PC-3 (cell line): ENCODE measurements at regions not wholly inside any gene's neighbourhood (a gene's known extent, or its start where the extent isn't known, plus 50 kb on each side); places are given as distances from the start of the nearest gene placed in this dataset.

Experiments used
- ATAC-seq: fragments of 200-7000 bp; cut with Tn5 transposase; 2 replicates; pipeline ENCODE4 v1.9.1; 2020; ENCODE audit warnings: mild to moderate bottlenecking, moderate library complexity
- BruUV-seq: library from RNA; stranded (reverse); fragments of 400-500 nt; replicated peaks from 2 replicates; lab custom pipeline; 2021; lab: Mats Ljungman, UMichigan
- CTCF ChIA-PET: fragments of 300-600 bp; sonication (Branson Sonifier 250); formaldehyde crosslinking; loops from one replicate; lab custom pipeline; 2022; ENCODE audit warnings: antibody characterized with exemption; lab: Charles Lee
- POLR2A ChIA-PET: fragments of 300-600 bp; sonication (Branson Sonifier 250); formaldehyde crosslinking; loops from one replicate; lab custom pipeline; 2022; ENCODE audit warnings: antibody characterized with exemption; ENCODE audit not compliant: unreplicated experiment; lab: Charles Lee
- DNase-seq: peaks from one replicate; pipeline ENCODE4 v3.0.0-alpha.2; 2015
- H2AFZ ChIP-seq: fragments of 300-600 bp; sonication (generic); 2 replicates; pipeline ENCODE4 v1.6.0; 2016; ENCODE audit warnings: antibody characterized with exemption, low read length
- H3F3A ChIP-seq: fragments of 300-600 bp; sonication (generic); one replicate; pipeline ENCODE4 v1.6.0; 2017; ENCODE audit warnings: antibody characterized with exemption, low read length, control low read depth, mild to moderate bottlenecking; ENCODE audit not compliant: unreplicated experiment
- H3K27ac ChIP-seq: fragments of 300-600 bp; sonication (generic); 2 replicates; pipeline ENCODE4 v1.5.1; 2016; ENCODE audit warnings: mild to moderate bottlenecking, low read length
- H3K27me3 ChIP-seq: fragments of 300-600 bp; sonication (generic); 2 replicates; pipeline ENCODE4 v1.6.1; 2016; ENCODE audit warnings: low read length, mixed read lengths
- H3K36me3 ChIP-seq: fragments of 300-600 bp; sonication (generic); 2 replicates; pipeline ENCODE4 v1.6.1; 2016; ENCODE audit warnings: low read depth, mixed run types, low read length, mixed read lengths
- H3K4me1 ChIP-seq: fragments of 300-600 bp; sonication (generic); 2 replicates; pipeline ENCODE4 v1.5.1; 2016; ENCODE audit warnings: low read length; ENCODE audit not compliant: insufficient read depth
- H3K4me2 ChIP-seq: fragments of 300-600 bp; sonication (generic); 2 replicates; pipeline ENCODE4 v1.6.0; 2016; ENCODE audit warnings: low read length
- H3K4me3 ChIP-seq: fragments of 300-600 bp; sonication (generic); 2 replicates; pipeline ENCODE4 v1.5.1; 2016; ENCODE audit warnings: mild to moderate bottlenecking, low read length, mixed read lengths
- H3K79me2 ChIP-seq: fragments of 300-600 bp; sonication (generic); 2 replicates; pipeline ENCODE4 v1.6.1; 2017; ENCODE audit warnings: low read length, mixed read lengths
- H3K9ac ChIP-seq: fragments of 300-600 bp; sonication (generic); 2 replicates; pipeline ENCODE4 v1.6.0; 2016; ENCODE audit warnings: mild to moderate bottlenecking, low read length
- H3K9me2 ChIP-seq: fragments of 300-600 bp; sonication (generic); replicated peaks from 2 replicates; pipeline ENCODE4 v1.6.1; 2016; ENCODE audit warnings: mixed run types, low read length, mixed read lengths
- H3K9me3 ChIP-seq: fragments of 300-600 bp; sonication (generic); 2 replicates; pipeline ENCODE4 v1.6.1; 2016; ENCODE audit warnings: low read length, mixed read lengths
- H4K20me1 ChIP-seq: fragments of 300-600 bp; sonication (generic); 2 replicates; pipeline ENCODE4 v1.6.1; 2016; ENCODE audit warnings: low read length, mixed read lengths
- EZH2 ChIP-seq: fragments of 300-600 bp; sonication (generic); IDR thresholded peaks from one replicate; pipeline ENCODE4 v1.6.1; 2017; ENCODE audit warnings: antibody characterized with exemption, mild to moderate bottlenecking, low read length; ENCODE audit not compliant: unreplicated experiment
- EZH2phosphoT487 ChIP-seq: fragments of 300-600 bp; sonication (generic); IDR thresholded peaks from 2 replicates; pipeline ENCODE4 v1.6.1; 2018; ENCODE audit warnings: mild to moderate bottlenecking, antibody characterized with exemption, low read length, borderline replicate concordance
- intact Hi-C: fragments of 100-400 bp; cut with micrococcal nuclease; formaldehyde crosslinking; loops from 2 replicates; pipeline ENCODE4 v1.9.0; 2023
- TF ChIP-seq, protein P1 (sequence below): fragments of 300-600 bp; sonication (generic); conservative IDR thresholded peaks from 2 replicates; pipeline ENCODE4 v1.5.1; 2017; ENCODE audit warnings: antibody characterized with exemption, low read depth, mild to moderate bottlenecking, low read length

DNA sequence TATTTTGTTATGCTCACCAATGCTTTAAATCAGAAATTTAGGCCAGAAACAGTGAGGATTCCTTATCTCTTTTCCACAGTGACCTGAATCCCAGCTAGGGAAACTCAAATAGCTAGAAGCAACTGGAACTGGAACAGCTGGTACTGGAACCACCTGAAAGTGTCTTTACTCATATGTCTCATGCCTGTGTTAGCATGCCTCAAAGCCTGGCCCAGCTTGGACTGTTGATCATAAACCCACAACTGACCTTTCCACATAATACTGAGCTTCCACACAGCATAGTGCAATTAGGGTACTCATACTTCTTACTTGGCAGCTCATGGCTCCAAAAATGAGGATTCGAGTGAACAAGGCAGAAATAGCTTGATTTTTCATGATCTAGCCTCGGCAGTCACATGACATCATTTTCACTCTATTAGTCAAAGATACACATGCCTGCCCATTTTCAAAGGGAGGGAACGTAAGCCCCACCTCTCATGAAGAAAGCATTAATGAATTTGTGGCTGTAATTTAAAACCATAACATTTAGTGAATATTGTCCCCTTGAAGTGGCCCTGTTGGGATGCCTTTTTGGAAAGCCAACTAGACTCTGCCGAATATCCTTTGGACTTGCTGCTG is 80.8 kb upstream of the ACSL1 start:
- ATAC-seq = no peak
- intact Hi-C loops = loop anchor here (1.0 kb wide), 1 partner anchor 160 kb away; no protein-coding TSS in a partner anchor
- H3K9ac ChIP-seq = no peak overlapping the region

DNA sequence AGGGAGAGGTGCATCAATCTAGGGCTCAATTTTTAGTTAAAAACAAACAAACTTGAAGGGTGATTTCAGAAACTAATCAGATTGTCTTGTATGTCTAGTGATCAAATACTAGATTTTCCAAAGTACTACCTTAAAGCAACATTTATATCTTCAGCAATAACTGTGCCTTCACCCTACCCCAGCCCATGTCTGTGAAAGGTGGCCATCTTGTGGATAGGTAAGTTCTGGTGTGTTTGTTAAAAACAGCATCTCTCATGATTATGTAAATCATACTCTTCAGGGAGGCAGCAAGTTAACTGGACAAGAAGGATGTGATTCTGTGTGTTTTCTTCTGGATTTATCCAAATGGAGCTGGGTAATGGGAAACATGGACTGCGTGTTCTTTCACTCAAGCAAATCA is 81.4 kb upstream of the ACSL1 start:
- intact Hi-C loops = loop anchor here (1.0 kb wide), 1 partner anchor 161 kb away; no protein-coding TSS in a partner anchor
- Histone ChIP-seq H3K36me3 (no peaks in the 10 kb centered on the region), H3F3A (no peaks in the 10 kb centered on the region), H3K4me2 (no peak overlapping the region), H3K4me1 (peaks cover 8% of the 10 kb centered on the region; the same call in 1 of the 2 replicates), H3K9ac (no peak overlapping the region), H3K9me3 (no peaks in the 10 kb centered on the region), H3K79me2 (no peaks in the 10 kb centered on the region), H3K27me3 (no peaks in the 10 kb centered on the region), H3K27ac (no peak overlapping the region), H2AFZ (no peak overlapping the region), H4K20me1 (no peaks in the 10 kb centered on the region), H3K4me3 (no peak overlapping the region), H3K9me2 (no peaks in the 10 kb centered on the region)
- no TSS peak for BruUV-seq
- DNase-seq (no peak), ATAC-seq (no peak)
- ChIA-PET CTCF (no interaction called here), POLR2A (no interaction called here)
- TF ChIP-seq, protein P1, sequence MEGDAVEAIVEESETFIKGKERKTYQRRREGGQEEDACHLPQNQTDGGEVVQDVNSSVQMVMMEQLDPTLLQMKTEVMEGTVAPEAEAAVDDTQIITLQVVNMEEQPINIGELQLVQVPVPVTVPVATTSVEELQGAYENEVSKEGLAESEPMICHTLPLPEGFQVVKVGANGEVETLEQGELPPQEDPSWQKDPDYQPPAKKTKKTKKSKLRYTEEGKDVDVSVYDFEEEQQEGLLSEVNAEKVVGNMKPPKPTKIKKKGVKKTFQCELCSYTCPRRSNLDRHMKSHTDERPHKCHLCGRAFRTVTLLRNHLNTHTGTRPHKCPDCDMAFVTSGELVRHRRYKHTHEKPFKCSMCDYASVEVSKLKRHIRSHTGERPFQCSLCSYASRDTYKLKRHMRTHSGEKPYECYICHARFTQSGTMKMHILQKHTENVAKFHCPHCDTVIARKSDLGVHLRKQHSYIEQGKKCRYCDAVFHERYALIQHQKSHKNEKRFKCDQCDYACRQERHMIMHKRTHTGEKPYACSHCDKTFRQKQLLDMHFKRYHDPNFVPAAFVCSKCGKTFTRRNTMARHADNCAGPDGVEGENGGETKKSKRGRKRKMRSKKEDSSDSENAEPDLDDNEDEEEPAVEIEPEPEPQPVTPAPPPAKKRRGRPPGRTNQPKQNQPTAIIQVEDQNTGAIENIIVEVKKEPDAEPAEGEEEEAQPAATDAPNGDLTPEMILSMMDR = 0 out of 2 replicates have a peak, but pooled peaks have one; percentile 21
- no peak for TF ChIP-seq EZH2

More for the DNA sequence above, 80.8 kb upstream of the ACSL1 start:
- H3K4me2 ChIP-seq = no peak overlapping the region
- no peaks in the 10 kb centered on the region for H3K27me3 ChIP-seq
- no peak overlapping the region for H2AFZ ChIP-seq
- no peaks in the 10 kb centered on the region for H3K9me3 ChIP-seq
- ChIA-PET POLR2A (no interaction called here), CTCF (no interaction called here)
- H3K36me3 ChIP-seq = no peaks in the 10 kb centered on the region
- no peak overlapping the region for H3K27ac ChIP-seq
- H3F3A ChIP-seq = no peaks in the 10 kb centered on the region
- H3K4me1 ChIP-seq = peaks cover 6% of the 10 kb centered on the region; the same call in 1 of the 2 replicates
- no peaks in the 10 kb centered on the region for H4K20me1 ChIP-seq
- TF ChIP-seq, protein P1 = no peak
- TF ChIP-seq EZH2 (no peak), EZH2phosphoT487 (no peak)
- DNase-seq = no peak
- no peaks in the 10 kb centered on the region for H3K9me2 ChIP-seq
- no TSS peak for BruUV-seq
- no peak overlapping the region for H3K4me3 ChIP-seq
- H3K79me2 ChIP-seq = no peaks in the 10 kb centered on the region

DNA sequence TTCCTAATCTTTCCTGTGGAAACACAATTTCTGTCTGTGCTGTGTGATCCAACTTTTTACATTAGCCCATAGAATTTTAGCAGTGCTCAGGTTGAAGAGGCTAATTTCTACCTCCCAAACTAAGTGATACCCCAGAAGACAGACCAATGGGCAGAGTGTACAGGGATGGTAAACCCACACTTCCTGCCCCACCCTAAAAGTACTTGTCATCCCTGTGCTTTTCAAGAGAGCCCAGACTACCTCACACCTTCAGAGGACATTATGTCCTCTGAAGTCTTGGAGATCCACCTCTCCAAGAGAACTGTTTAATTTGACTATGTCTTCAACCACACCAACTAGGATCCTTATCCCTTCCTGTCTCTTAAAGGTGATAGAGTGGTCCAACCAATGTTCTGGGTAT is 82.0 kb upstream of the ACSL1 start:
- TF ChIP-seq EZH2phosphoT487 (no peak), EZH2 (no peak)
- TF ChIP-seq, protein P1 = no peak
- BruUV-seq = no TSS peak
- DNase-seq (no peak), ATAC-seq (no peak)
- Histone ChIP-seq H3K36me3 (no peaks in the 10 kb centered on the region), H3K4me1 (peaks cover 8% of the 10 kb centered on the region; the same call in 1 of the 2 replicates), H3K79me2 (no peaks in the 10 kb centered on the region), H2AFZ (no peak overlapping the region), H3F3A (no peaks in the 10 kb centered on the region), H3K9me2 (no peaks in the 10 kb centered on the region), H3K9me3 (no peaks in the 10 kb centered on the region), H3K27me3 (no peaks in the 10 kb centered on the region), H3K4me2 (no peak overlapping the region), H4K20me1 (no peaks in the 10 kb centered on the region), H3K27ac (no peak overlapping the region), H3K9ac (no peak overlapping the region), H3K4me3 (no peak overlapping the region)
- POLR2A ChIA-PET = no interaction called here
- CTCF ChIA-PET = no interaction called here
- intact Hi-C loops = loop anchor here (1.0 kb wide), 1 partner anchor 162 kb away; no protein-coding TSS in a partner anchor
